H1 (cell line): ENCODE measurements at regions not wholly inside any gene's neighbourhood (a gene's known extent, or its start where the extent isn't known, plus 50 kb on each side); places are given as distances from the start of the nearest gene placed in this dataset.

ENCODE experiments used
- BACH1 ChIP-seq: IDR thresholded peaks from 2 replicates; pipeline ENCODE4 v1.6.1; 2012; ENCODE audit warnings: low read length, improper control_type of control experiment
- CEBPB ChIP-seq: IDR thresholded peaks from 2 replicates; pipeline ENCODE4 v1.6.1; 2012; ENCODE audit warnings: low read depth, low read length
- CTCF ChIP-seq, 3 experiments: IDR thresholded peaks; 1 replicate in 2 of 3; 2 replicates in 1 of 3; pipeline versions ENCODE4 v1.5.1 to v1.6.1; 2011; ENCODE audit warnings: low read length in 3 of 3, mild to moderate bottlenecking in 3 of 3, inconsistent platforms in 2 of 3, low read depth in 1 of 3, moderate library complexity in 1 of 3; ENCODE audit not compliant: insufficient read depth in 1 of 3; ENCODE audit errors: control extremely low read depth in 1 of 3
- HDAC6 ChIP-seq: IDR thresholded peaks from one replicate; pipeline ENCODE4 v1.7.1; 2012; ENCODE audit warnings: low read depth, mild to moderate bottlenecking, inconsistent platforms, low read length, moderate library complexity
- POLR2A ChIP-seq, 2 experiments: IDR thresholded peaks; 1 replicate in 1 of 2; 2 replicates in 1 of 2; pipeline ENCODE4 v1.6.1; 2011; ENCODE audit warnings: low read depth in 2 of 2, low read length in 2 of 2, mild to moderate bottlenecking in 2 of 2; ENCODE audit errors: control extremely low read depth in 1 of 2
- POLR2AphosphoS5 ChIP-seq: IDR thresholded peaks from 2 replicates; pipeline ENCODE4 v1.6.1; 2011; ENCODE audit warnings: low read depth, low read length
- RAD21 ChIP-seq, 2 experiments: IDR thresholded peaks in 1 of 2; conservative IDR thresholded peaks in 1 of 2; 2 replicates each; pipeline ENCODE4 v1.6.1; 2011; ENCODE audit warnings: low read depth in 2 of 2, low read length in 2 of 2, improper control_type of control experiment in 1 of 2, inconsistent platforms in 1 of 2, mild to moderate bottlenecking in 1 of 2, moderate library complexity in 1 of 2
- SUZ12 ChIP-seq: fragments of 200-600 bp; sonication (generic); IDR thresholded peaks from 2 replicates; pipeline ENCODE4 v1.6.1; 2012; ENCODE audit warnings: mild to moderate bottlenecking, inconsistent platforms, low read length, moderate library complexity, mixed read lengths
- TEAD4 ChIP-seq: IDR thresholded peaks from 2 replicates; pipeline ENCODE4 v1.6.1; 2012; ENCODE audit warnings: low read depth, low read length, inconsistent platforms, mixed read lengths
- YY1 ChIP-seq: IDR thresholded peaks from 2 replicates; pipeline ENCODE4 v1.6.1; 2011; ENCODE audit warnings: low read depth, mild to moderate bottlenecking, low read length

- no peak for TF ChIP-seq SUZ12
- TF ChIP-seq RAD21 (IDR thresholded peaks at IDR 0.05 in 1 of 2, conservative IDR thresholded peaks at IDR 0.05 in 1 of 2; ENCODE audit: low read depth in 2 of 2, low read length in 2 of 2), result no peak
- no peak for TF ChIP-seq CTCF (IDR thresholded peaks at IDR 0.05; ENCODE audit: control extremely low read depth in 1 of 3, insufficient read depth in 1 of 3, low read depth in 1 of 3, low read length in 3 of 3)
- TF ChIP-seq HDAC6, result no peak
- no peak for TF ChIP-seq POLR2A (IDR thresholded peaks at IDR 0.05; ENCODE audit: control extremely low read depth in 1 of 2, low read depth in 2 of 2, low read length in 2 of 2)
- TF ChIP-seq BACH1, result no peak
- TF ChIP-seq YY1, result no peak
- TF ChIP-seq POLR2AphosphoS5, result no peak
- TF ChIP-seq TEAD4, result no peak
- TF ChIP-seq CEBPB, result no peak
Observed at GRCh38 chr2:118536306-118536705, 311.1 kb downstream of the EN1 start.
